GM21447 (cell line): ENCODE measurements at regions not wholly inside any gene's neighbourhood (a gene's known extent, or its start where the extent isn't known, plus 50 kb on each side); places are given as distances from the start of the nearest gene placed in this dataset.

ENCODE experiments used
- ATAC-seq: cut with Tn5 transposase; IDR thresholded peaks from one replicate; pipeline ENCODE4 v1.9.1; 2021; ENCODE audit not compliant: unreplicated experiment

DNA sequence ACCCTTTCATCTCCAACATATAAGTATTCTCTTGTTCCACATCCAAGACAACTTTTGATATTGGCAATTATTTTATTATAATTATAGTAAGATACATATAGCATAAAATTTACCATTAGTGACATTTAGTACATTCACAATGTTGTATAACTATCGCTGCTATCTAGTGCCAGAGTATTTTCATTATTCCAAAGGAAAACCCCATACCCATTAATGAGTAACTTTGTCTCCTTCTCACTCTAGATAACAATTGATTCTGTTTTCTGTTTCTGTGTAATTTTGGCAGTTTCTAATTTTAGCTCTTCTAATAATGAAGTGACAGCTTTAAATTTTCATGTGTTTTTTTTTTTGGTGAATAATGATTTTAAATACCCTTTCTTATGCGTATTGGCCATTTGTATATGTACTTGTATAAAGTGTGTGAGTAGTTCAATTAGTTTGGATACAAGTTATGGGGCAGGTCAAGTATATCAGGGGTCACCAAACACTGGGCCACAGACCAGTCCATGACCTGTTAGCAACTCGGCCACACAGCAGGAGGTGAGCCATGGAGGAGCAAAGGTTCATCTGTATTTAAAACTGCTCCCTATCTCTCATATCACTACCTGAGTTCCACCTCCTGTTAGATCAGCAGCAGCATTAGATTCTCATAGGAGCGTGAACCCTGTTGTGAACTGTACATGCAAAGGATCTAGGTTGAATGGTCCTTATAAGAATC lies 97.2 kb upstream of the SYT1 start:
- ATAC-seq: no peak

GRCh38 chr12:78778339-78778738 lies 86.2 kb upstream of the SYT1 start:
- ATAC-seq: no peak

DNA sequence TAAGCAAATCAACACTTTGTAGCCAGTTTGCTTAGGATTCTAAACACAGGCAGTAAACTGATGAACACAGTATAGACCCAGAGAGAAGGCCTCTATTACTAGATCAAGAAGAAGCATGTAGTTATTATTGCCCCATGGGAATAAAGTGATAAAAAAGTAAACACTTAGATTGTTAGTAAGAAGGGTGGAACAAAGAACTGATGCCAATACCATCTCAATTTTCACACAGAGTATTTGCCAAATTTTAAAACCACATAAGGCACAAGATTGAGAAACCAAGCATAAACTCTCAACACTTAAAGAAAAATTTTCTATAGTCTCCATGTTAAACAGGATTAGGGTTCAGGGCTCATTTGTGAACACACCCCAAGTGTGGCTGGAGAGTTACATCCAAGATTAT lies 77.0 kb upstream of the SYT1 start:
- no peak for ATAC-seq

DNA sequence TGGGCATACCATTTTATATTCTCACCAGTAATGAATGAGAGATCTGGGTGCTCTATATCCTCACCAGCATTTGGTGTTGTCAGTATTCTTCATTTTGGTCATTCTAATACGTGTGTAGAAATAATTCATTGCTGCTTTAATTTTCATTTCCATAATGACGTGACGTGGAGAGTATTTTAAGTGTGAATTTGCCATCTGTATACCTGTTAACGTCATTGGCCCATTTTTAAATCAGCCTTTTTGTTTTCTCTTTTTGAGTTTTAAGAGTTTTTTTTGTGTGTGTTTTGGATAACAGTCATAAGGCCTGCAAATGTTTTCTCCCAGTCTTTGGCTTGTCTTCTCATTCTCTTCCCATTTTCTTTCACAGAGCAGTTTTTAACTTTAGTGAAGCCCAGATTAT lies 74.4 kb upstream of the SYT1 start:
- ATAC-seq: no peak

GRCh38 chr12:78792052-78792698 lies 72.4 kb upstream of the SYT1 start:
- ATAC-seq: no peak

- no peak for ATAC-seq
Measured at GRCh38 chr12:78793491-78793890, 71.1 kb upstream of the SYT1 start.

- ATAC-seq: no peak
Measured at GRCh38 chr12:78793982-78794381, 70.6 kb upstream of the SYT1 start.

- no peak for ATAC-seq
Measured at GRCh38 chr12:78795934-78796445, 68.6 kb upstream of the SYT1 start.

- ATAC-seq: no peak
Measured at GRCh38 chr12:78797196-78797931, 67.2 kb upstream of the SYT1 start.

GRCh38 chr12:78799649-78800048 lies 64.9 kb upstream of the SYT1 start:
- ATAC-seq: no peak

DNA sequence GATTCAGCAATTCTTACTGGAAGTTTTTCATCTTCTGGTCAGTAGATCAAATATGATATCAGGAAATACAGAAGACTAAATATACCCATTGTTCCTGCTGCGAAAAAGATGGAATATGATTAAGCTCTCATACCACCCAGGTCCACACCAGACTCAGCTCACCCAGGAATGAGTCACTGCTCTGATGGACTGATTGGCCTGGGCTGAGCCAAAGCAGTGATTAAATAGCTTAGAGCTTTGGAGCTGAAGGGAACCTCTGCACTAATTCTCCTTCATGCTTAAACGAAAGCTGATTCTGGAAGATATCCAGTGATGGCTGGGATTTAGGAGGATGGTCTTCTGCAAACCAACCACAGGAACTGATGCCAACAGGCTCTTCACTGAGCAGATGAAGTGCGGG lies 62.0 kb upstream of the SYT1 start:
- ATAC-seq: no peak

DNA sequence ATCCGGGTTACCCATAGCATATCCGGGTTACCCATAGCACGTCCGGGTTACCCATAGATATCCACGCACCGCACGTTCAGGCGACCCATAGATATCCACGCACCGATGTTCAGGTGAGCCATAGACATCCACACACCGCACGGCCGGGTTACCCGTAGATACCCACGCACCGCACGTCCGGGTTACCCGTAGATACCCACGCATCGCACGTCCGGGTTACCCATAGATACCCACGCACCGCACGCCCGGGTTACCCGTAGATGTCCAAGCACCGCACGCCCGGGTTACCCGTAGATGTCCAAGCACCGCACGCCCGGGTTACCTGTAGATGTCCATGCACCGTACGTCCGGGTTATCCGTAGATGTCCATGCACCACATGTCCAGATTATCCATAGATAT lies 60.3 kb upstream of the SYT1 start:
- no peak for ATAC-seq
